ENCODE measurements at regions not wholly inside any gene's neighbourhood (a gene's known extent, or its start where the extent isn't known, plus 50 kb on each side); places are given as distances from the start of the nearest gene placed in this dataset.
"Not testable (repeated sequence)": the region's sequence is repeated elsewhere in the genome, so short reads cannot be mapped to it uniquely, and the experiment has no call there.

GRCh38 chr9:1171546-1171945 lies 121.4 kb downstream of the DMRT2 start:
- peaks cover 0 to 24% (median 7%) of the 10 kb centered on the region in 7 donors for H3K9me3 Mint-ChIP-seq
- no peak for ATAC-seq (ENCODE audit: low read depth in 2 of 2)
- H3K27ac Mint-ChIP-seq, result no peak overlapping the region
- H3K36me3 Mint-ChIP-seq, result no peaks in the 10 kb centered on the region
- H3K4me1 Mint-ChIP-seq, result no peaks in the 10 kb centered on the region
- DNase-seq, result no peak
- H3K27me3 Mint-ChIP-seq, result peaks cover 0 to 3% (median 0%) of the 10 kb centered on the region in 3 donors
- no peak overlapping the region for H3K4me3 Mint-ChIP-seq

- DNase-seq (no peak), ATAC-seq (ENCODE audit: low read depth in 2 of 2) (no peak)
- no peaks in the 10 kb centered on the region for H3K4me1 Mint-ChIP-seq
- H3K9me3 Mint-ChIP-seq, result peaks cover 0 to 21% (median 7%) of the 10 kb centered on the region in 7 donors
- no peaks in the 10 kb centered on the region for H3K36me3 Mint-ChIP-seq
- no peak overlapping the region for H3K27ac Mint-ChIP-seq
- H3K27me3 Mint-ChIP-seq, result peaks cover 0 to 4% (median 3%) of the 10 kb centered on the region in 3 donors
- H3K4me3 Mint-ChIP-seq, result peak overlapping the region in 1 of 8 donors; percentile 16
Observed at GRCh38 chr9:1173211-1173610, 123.1 kb downstream of the DMRT2 start.

- Mint-ChIP-seq H3K36me3 (no peaks in the 10 kb centered on the region), H3K9me3 (peaks cover 0 to 16% (median 8%) of the 10 kb centered on the region in 7 donors), H3K27me3 (peaks cover 0 to 9% (median 3%) of the 10 kb centered on the region in 3 donors), H3K27ac (no peak overlapping the region), H3K4me1 (no peaks in the 10 kb centered on the region), H3K4me3 (no peak overlapping the region)
- no peak for DNase-seq
- ATAC-seq (ENCODE audit: low read depth in 2 of 2), result no peak
Observed at GRCh38 chr9:1173993-1174392, 123.8 kb downstream of the DMRT2 start.

- Mint-ChIP-seq H3K36me3 (no peaks in the 10 kb centered on the region), H3K4me1 (no peaks in the 10 kb centered on the region), H3K27me3 (peaks cover 0 to 9% (median 5%) of the 10 kb centered on the region in 3 donors), H3K27ac (no peak overlapping the region), H3K9me3 (peaks cover 0 to 14% (median 7%) of the 10 kb centered on the region in 7 donors), H3K4me3 (no peak overlapping the region)
- no peak for ATAC-seq (ENCODE audit: low read depth in 2 of 2)
- no peak for DNase-seq
Observed at GRCh38 chr9:1179366-1179765, 129.2 kb downstream of the DMRT2 start.

GRCh38 chr9:1184146-1184545 lies 134.0 kb downstream of the DMRT2 start:
- no peak overlapping the region for H3K4me3 Mint-ChIP-seq
- peaks cover 7 to 28% (median 15%) of the 10 kb centered on the region in 7 donors for H3K9me3 Mint-ChIP-seq
- H3K27ac Mint-ChIP-seq, result no peak overlapping the region
- no peak for DNase-seq
- ATAC-seq (ENCODE audit: low read depth in 2 of 2), result no peak
- no peaks in the 10 kb centered on the region for H3K4me1 Mint-ChIP-seq
- no peaks in the 10 kb centered on the region for H3K36me3 Mint-ChIP-seq
- peaks cover 0 to 5% (median 0%) of the 10 kb centered on the region in 3 donors for H3K27me3 Mint-ChIP-seq

- H3K27ac Mint-ChIP-seq; H3K36me3 Mint-ChIP-seq; H3K4me3 Mint-ChIP-seq; DNase-seq; H3K27me3 Mint-ChIP-seq; H3K4me1 Mint-ChIP-seq; ATAC-seq (ENCODE audit: low read depth in 2 of 2): not testable (repeated sequence)
- H3K9me3 Mint-ChIP-seq, result peaks cover 17 to 39% (median 21%) of the 10 kb centered on the region in 7 donors
Observed at GRCh38 chr9:1187137-1187536, 137.0 kb downstream of the DMRT2 start.

GRCh38 chr9:1195636-1196035 lies 145.5 kb downstream of the DMRT2 start:
- not testable (repeated sequence) for DNase-seq; H3K4me1 Mint-ChIP-seq; H3K36me3 Mint-ChIP-seq; H3K27me3 Mint-ChIP-seq; ATAC-seq (ENCODE audit: low read depth in 2 of 2); H3K27ac Mint-ChIP-seq; H3K4me3 Mint-ChIP-seq
- peaks cover 6 to 21% (median 12%) of the 10 kb centered on the region in 7 donors for H3K9me3 Mint-ChIP-seq

GRCh38 chr9:1198085-1198484 lies 147.9 kb downstream of the DMRT2 start:
- Mint-ChIP-seq H3K4me1 (no peaks in the 10 kb centered on the region), H3K27ac (no peak overlapping the region), H3K9me3 (peaks cover 3 to 12% (median 8%) of the 10 kb centered on the region in 7 donors), H3K36me3 (no peaks in the 10 kb centered on the region), H3K27me3 (peaks cover 0 to 5% (median 0%) of the 10 kb centered on the region in 3 donors), H3K4me3 (no peak overlapping the region)
- ATAC-seq (ENCODE audit: low read depth in 2 of 2), result no peak
- DNase-seq, result no peak

GRCh38 chr9:1200847-1201251 lies 150.7 kb downstream of the DMRT2 start:
- ATAC-seq (ENCODE audit: low read depth in 2 of 2) (no peak), DNase-seq (no peak)
- Mint-ChIP-seq H3K4me3 (no peak overlapping the region), H3K27ac (no peak overlapping the region), H3K27me3 (peaks cover 0 to 5% (median 0%) of the 10 kb centered on the region in 3 donors), H3K9me3 (peaks cover 2 to 10% (median 7%) of the 10 kb centered on the region in 7 donors), H3K4me1 (no peaks in the 10 kb centered on the region), H3K36me3 (no peaks in the 10 kb centered on the region)

GRCh38 chr9:1201262-1201661 lies 151.1 kb downstream of the DMRT2 start:
- no peak overlapping the region for H3K4me3 Mint-ChIP-seq
- H3K36me3 Mint-ChIP-seq, result no peaks in the 10 kb centered on the region
- DNase-seq, result no peak
- peaks cover 0 to 10% (median 4%) of the 10 kb centered on the region in 7 donors for H3K9me3 Mint-ChIP-seq
- no peak overlapping the region for H3K27ac Mint-ChIP-seq
- no peak for ATAC-seq (ENCODE audit: low read depth in 2 of 2)
- H3K4me1 Mint-ChIP-seq, result no peaks in the 10 kb centered on the region
- H3K27me3 Mint-ChIP-seq, result peaks cover 0 to 6% (median 0%) of the 10 kb centered on the region in 3 donors

GRCh38 chr9:1201901-1202300 lies 151.7 kb downstream of the DMRT2 start:
- ATAC-seq (ENCODE audit: low read depth in 2 of 2), result no peak
- Mint-ChIP-seq H3K27ac (no peak overlapping the region), H3K4me1 (no peaks in the 10 kb centered on the region), H3K36me3 (no peaks in the 10 kb centered on the region), H3K27me3 (peaks cover 0 to 5% (median 0%) of the 10 kb centered on the region in 3 donors), H3K4me3 (no peak overlapping the region), H3K9me3 (peaks cover 0 to 10% (median 3%) of the 10 kb centered on the region in 7 donors)
- DNase-seq, result no peak

GRCh38 chr9:1202512-1203280 lies 152.5 kb downstream of the DMRT2 start:
- DNase-seq (no peak), ATAC-seq (ENCODE audit: low read depth in 2 of 2) (no peak)
- Mint-ChIP-seq H3K27ac (no peak overlapping the region), H3K9me3 (peaks cover under 1 to 13% (median 4%) of the 10 kb centered on the region in 7 donors), H3K27me3 (peaks cover 0 to 7% (median 5%) of the 10 kb centered on the region in 3 donors), H3K4me1 (no peaks in the 10 kb centered on the region), H3K36me3 (no peaks in the 10 kb centered on the region), H3K4me3 (no peak overlapping the region)

- no peaks in the 10 kb centered on the region for H3K4me1 Mint-ChIP-seq
- DNase-seq (no peak), ATAC-seq (ENCODE audit: low read depth in 2 of 2) (no peak)
- H3K4me3 Mint-ChIP-seq, result no peak overlapping the region
- peaks cover 0 to 8% (median 5%) of the 10 kb centered on the region in 3 donors for H3K27me3 Mint-ChIP-seq
- H3K36me3 Mint-ChIP-seq, result no peaks in the 10 kb centered on the region
- H3K27ac Mint-ChIP-seq, result no peak overlapping the region
- H3K9me3 Mint-ChIP-seq, result peaks cover 6 to 15% (median 9%) of the 10 kb centered on the region in 7 donors
Observed at GRCh38 chr9:1207686-1208085, 157.5 kb downstream of the DMRT2 start.

GRCh38 chr9:1208157-1208556 lies 158.0 kb downstream of the DMRT2 start:
- no peak for DNase-seq
- Mint-ChIP-seq H3K27me3 (peaks cover 0 to 8% (median 5%) of the 10 kb centered on the region in 3 donors), H3K4me1 (no peaks in the 10 kb centered on the region), H3K4me3 (no peak overlapping the region), H3K9me3 (peaks cover 6 to 15% (median 9%) of the 10 kb centered on the region in 7 donors), H3K27ac (no peak overlapping the region), H3K36me3 (no peaks in the 10 kb centered on the region)
- ATAC-seq (ENCODE audit: low read depth in 2 of 2), result no peak
